ENCODE measurements at regions not wholly inside any gene's neighbourhood (a gene's known extent, or its start where the extent isn't known, plus 50 kb on each side); places are given as distances from the start of the nearest gene placed in this dataset.

GRCh38 chr6:140782941-140783340 lies 1349.8 kb upstream of the GJE1 start:
- no peak for TF ChIP-seq CTCF (IDR thresholded peaks at IDR 0.05; ENCODE audit: low read length)
- TF ChIP-seq EZH2 (optimal IDR thresholded peaks at IDR 0.05; ENCODE audit: low read depth, low read length): no peak
